Head of caudate nucleus (tissue), 42 donors: ENCODE measurements at regions not wholly inside any gene's neighbourhood (a gene's known extent, or its start where the extent isn't known, plus 50 kb on each side); places are given as distances from the start of the nearest gene placed in this dataset.
"Not testable (repeated sequence)": the region's sequence is repeated elsewhere in the genome, so short reads cannot be mapped to it uniquely, and the experiment has no call there.

Experiments used
- DNase-seq, 42 donors: peaks; one replicate each; pipeline versions ENCODE4 v3.0.0 to v3.0.0-alpha.2; 2020 to 2021; ENCODE audit warnings: mixed read lengths in 7 of 42
- intact Hi-C: fragments of 100-400 bp; cut with DNase I; formaldehyde crosslinking; loops from one replicate; pipeline ENCODE4 v1.15.0; 2022

DNA sequence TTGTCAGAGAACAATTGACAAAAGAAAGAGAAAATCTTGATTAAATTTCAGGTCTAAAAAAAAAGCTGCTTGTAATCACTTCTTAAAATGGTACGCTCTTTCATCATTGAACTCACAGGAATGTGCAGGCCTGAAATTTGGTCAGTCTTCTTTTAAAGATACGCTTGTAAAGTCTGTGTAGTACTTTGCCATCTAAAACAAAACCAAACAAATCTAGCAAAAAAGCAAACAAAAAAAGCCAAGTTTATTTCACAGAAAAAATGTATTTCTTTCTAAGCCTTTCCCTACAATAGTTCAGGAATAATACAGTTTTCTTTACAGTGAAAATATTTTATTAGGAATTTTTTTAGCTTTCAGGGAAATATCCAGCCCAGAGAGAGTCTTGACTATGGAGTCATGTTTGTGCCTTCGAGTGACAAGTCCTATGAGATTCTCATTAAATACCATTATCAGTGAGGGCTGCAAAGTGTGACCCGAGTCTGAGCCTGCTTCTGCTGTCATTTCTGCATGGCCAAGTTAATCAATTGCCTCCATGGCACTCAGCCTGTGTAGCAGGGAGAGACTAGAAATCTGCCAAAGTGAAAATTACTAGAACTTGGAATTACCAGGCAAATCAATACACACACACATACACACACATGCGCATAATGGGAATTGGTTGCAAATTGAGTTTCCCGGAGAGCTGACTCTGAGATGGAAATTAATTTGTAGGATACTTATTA is 172.6 kb downstream of the OTUD1 start:
- DNase-seq = no peak
- intact Hi-C loops = no loop called here

DNA sequence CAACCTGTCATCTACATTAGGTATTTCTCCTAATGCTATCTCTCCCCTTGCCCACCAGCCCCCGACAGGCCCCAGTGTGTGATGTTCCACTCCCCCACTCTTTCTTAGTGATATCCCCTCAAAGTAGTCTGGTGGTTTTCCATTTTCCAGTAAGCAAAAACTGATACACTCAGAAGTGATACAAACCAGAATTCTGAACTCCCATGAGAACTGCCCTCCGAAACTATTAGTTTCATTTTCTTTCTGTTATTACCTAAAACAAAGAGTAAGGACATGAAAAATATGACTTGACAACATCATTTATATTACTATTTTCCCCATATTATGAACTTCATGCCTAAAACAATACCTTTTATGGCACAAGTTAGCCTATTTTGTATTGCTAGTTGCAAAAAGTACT is 175.0 kb downstream of the OTUD1 start:
- DNase-seq = no peak
- intact Hi-C loops = no loop called here

DNA sequence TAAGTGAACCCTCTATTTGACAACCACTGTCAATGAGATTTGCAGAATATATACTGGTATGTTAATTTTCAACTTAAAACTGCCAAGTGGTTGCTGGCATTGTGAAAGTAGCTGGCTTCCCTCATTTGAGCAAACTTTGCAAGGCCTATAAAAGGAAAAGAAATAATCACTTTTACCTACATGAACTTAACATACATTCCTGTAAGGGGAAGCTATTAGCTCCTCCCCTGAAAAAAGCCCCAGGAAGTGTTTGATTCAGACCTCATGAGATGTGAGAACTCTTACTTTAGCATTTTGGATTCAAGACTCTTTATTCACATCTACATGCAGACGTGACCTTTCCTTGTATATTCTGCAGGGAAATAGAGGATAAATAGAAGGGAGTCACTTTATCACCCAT is 175.6 kb downstream of the OTUD1 start:
- intact Hi-C loops = no loop called here
- no peak for DNase-seq

DNA sequence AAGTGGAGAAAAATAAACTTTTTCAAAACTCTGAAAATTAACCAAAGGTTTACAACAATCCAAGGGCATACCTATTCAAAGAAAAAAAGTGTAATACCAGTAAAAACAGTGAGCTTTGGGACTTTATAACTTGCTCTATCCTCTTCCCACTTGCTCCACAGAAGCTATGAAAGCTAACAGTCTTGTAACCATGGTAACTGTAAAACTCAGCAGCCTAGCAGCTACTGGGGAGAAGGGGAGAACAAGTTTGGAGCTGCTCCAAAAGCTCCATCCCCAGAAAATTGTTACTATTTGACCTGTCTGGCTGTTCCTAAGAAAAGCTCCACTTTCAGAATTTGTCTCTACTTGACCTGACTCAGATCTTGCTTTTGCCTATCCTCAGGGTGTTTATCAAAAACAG is 191.5 kb downstream of the OTUD1 start:
- intact Hi-C loops = no loop called here
- peak in 5 of 42 donors; percentile 8 to 45 (median 22) for DNase-seq

DNA sequence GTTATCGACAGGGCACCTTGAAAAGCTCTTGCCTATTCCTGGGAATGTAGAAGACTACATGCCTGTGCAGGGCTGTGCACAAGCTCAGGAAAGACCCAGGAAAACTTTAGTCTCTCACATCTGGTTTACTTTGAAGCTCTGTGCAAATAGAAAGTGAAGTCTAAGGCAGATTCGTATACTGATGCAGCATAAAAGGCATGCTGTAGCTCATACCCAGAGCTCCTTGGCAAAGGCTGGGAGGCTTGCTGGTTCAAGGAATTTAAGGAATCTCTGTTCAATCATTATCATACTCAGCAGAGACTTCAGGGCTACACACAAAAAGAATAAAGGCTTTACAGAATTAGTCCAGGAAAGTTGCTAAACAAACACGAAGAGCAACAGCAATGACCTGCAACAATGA is 192.0 kb downstream of the OTUD1 start:
- intact Hi-C loops = no loop called here
- DNase-seq = no peak

DNA sequence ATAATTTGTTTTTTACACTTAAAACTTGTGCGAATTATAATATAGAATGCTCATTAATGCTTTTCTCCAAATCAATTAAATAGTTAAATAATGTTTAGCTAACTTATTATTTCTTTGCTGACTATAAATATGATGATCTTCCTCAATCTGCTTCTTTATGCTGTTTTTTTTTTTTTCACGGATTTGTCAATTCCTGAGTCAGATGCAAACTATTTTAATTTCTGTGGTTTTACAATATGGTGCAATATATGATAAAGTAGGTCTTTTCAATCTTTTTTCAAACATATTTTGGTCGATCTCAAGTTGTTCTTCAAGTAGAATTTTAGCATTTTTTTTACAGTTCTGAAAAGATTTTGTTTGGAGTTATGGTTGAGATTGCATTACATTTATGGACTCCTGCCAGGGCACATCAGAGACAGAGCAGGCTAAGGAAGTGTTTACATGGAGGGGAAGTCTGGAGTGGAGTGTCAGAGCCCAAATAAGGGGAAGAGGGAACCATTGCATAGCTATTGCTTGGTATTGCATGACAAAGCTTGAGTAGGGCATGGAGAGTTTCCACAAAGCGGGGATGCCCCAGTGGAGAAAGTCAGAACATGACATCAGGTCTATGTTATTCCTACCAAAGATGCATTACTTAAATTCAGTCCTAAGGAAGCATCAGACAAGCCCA is 204.4 kb downstream of the OTUD1 start:
- peak in 11 of 42 donors; percentile 1 to 39 (median 15) for DNase-seq

DNA sequence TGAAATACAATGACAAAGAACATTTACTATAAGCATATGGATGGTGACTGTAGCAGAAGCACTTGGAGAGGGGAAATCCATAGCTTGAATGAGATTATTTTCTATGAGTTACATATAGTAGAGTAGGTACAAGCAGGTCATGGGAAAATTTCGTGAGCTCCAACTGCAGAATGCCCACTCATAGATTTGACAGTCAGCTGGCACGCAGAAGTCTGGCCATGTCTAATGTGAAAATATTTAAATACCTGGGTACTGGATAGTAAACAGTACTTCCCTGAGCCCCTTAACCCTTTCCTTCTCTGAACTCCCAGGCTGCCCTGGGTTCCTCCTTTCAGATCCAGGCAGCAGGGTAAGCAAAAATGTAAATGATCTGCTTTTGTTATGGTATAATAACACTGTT is 209.7 kb downstream of the OTUD1 start:
- DNase-seq = no peak
- intact Hi-C loops = no loop called here

More for the DNA sequence above, 204.4 kb downstream of the OTUD1 start:
- intact Hi-C loops = no loop called here

DNA sequence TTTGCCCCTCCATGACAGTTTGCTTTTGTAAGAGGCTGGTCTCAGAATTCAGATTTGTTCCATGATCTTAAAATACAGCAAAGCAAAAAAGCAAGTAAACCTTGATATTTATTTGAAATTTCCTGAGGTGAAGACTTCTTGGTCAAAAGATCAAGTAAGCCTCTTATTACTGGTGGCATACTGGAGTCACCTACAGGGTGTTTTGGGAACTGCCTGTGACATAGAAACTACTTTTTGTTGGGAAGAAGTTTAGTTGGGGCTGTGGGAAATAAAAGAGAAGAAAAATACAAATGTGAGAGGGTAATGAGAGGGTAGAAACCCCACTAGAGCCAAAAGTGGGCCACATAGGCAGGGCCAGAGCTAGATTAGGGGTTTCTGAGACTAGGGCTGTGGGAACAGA is 217.9 kb downstream of the OTUD1 start:
- no peak for DNase-seq
- intact Hi-C loops = no loop called here

DNA sequence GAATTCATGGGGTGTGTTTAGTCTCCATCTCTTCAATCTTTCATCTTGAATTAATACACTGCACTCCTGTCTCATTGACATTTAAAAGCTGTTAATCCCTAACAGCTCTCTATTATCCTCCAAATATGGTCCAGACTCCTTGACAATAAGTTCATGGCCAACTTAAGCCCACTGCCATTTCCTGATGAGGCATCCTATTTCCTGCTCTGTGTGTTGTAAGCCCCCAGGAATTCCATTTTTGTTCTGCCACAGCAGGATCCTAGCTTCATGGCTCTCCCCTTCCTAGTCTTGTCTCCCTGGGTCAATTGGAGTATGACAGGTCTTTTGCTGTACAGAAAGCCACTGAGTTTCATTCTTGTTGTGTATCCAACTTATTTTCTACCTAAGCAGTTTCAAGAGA is 218.8 kb downstream of the OTUD1 start:
- intact Hi-C loops = no loop called here
- DNase-seq = no peak

DNA sequence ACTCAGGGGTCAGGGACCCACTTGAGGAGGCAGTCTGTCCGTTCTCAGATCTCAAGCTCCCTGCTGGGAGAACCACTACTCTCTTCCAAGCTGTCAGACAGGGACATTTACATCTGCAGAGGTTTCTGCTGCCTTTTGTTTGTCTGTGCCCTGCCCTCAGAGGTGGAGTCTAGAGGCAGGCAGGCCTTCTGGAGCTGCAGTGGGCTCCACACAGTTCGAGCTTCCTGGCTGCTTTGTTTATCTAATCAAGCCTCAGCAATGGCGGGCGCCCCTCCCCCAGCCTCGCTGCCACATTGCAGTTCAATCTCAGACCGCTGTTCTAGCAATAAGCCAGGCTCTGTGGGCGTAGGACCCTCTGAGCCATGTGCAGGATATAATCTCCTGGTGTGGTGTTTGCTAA is 233.0 kb downstream of the OTUD1 start:
- DNase-seq, intact Hi-C loops: not testable (repeated sequence)

DNA sequence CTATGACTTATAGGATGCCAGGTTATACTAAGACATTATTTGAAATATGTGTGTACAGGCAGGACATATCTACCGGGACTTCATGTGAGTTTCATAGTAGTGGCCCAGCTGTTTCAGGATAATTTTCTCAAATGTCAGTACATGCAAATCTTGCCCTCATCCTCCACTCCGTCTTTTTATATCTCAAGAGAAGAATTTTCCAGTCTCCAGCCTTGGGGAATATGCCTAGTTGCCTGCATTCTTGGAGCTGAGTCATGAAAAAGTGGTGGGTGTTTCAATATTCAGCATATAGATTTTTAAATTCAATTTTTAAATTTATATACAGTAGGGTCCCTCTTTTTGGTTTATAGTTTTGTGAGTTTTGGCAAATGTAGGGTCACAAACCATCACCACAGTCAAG is 236.7 kb downstream of the OTUD1 start:
- intact Hi-C loops = no loop called here
- peak in 3 of 42 donors; percentile 12 to 54 (median 30) for DNase-seq

DNA sequence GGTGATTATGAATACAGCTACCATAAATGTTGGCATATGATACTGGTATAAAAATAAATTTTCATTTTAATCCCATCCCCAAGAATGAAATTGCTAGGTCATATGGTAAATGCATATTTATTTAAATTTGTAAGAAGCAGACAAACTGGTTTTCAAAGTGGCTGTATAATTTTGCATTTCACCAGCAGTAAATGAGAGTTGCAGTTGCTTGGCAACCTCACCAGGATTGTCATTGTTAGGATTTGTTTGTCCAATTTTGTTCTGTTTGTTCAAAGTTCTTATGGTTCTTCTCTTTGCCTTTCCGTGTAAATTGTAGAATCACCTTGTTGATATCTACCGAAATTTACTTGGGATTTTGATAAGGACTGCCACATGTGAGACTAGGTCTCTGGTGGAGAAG is 237.4 kb downstream of the OTUD1 start:
- DNase-seq = no peak
- intact Hi-C loops = no loop called here

DNA sequence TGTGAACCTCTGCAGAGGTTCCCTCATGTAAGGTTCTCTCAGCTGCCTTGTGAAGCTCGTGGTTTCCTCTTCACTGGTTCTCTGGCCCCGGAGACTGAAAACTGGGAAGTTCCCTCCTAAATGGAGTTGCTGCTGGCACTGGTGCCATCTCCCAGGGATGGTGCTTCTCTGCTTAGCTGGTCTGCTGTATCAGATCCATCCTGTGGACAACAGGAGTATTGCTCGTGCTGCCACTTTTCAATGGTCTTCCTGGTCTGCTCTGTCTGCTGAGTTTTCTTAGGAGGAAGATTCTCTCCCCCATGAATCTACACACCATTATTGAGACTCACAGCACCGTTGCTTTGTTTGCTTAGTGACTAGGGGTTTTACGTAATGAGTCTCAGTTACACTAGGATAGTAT is 247.8 kb downstream of the OTUD1 start:
- intact Hi-C loops = no loop called here
- DNase-seq = no peak

DNA sequence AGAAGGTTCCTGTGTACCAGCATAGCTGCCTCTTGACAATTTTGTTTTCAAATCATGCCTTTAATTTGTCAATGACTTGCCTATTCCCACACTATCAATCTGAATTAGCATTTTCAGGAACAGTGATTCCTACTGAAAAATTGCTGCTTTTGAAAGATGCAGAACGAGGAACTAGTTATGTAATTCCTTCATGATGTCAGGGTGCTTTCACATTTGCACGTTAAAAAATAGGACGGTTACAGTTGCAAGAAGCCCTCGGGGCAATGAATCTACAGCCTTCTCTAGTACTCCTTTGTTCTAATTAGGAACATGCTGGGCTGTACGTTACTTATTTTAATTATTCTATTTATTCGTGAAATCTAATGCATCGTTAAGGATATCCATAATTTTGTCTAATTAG is 253.9 kb downstream of the OTUD1 start:
- intact Hi-C loops = loop anchor here (10.0 kb wide), 1 partner anchor 158 kb away; no protein-coding TSS in a partner anchor

DNA sequence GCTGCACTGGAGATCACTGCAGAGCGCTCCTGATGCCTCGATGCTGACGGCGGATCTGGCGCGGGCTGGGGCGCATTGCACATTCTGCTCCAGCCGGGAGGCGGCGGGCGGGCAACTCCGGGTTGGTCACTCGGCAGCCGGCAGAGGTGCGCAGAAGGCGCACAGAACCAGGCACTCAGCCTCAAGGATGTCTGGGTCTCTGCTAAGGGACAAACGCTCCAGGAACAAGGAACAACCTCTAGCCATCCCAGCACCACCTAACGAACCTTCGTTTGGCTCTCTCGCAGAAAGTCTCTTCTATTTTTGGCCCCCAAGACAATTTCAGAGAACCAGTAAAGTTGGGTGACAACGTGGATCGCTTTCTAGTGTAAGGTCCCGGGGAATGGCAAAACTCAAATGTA is 254.6 kb downstream of the OTUD1 start:
- peak in 37 of 42 donors; percentile 8 to 71 (median 44) for DNase-seq
- intact Hi-C loops = loop anchor here (10.0 kb wide), 1 partner anchor 159 kb away; no protein-coding TSS in a partner anchor

More for the DNA sequence above, 253.9 kb downstream of the OTUD1 start:
- no peak for DNase-seq

DNA sequence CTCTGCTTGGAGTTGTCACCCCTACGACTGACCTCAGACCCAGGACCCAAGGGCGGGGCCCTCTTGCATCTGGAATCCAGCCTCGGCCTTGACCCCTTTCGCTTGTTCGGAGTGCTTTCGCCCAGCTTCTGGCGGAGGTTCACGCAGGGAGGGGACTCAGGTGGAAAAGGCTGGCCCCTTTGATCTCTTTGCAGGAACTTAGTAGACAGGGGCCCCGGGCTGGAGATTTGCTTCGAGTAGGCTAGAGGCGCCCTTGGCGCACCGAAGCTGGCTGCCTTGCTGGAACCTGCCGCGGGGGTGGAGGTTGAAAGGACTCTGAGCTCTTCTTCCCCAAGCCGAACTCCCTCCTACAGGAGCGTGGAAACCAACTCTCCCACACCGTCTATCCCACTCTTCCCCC is 255.1 kb downstream of the OTUD1 start:
- peak in 29 of 42 donors; percentile 8 to 59 (median 33) for DNase-seq
- intact Hi-C loops = loop anchor here (10.0 kb wide), 1 partner anchor 159 kb away; no protein-coding TSS in a partner anchor

DNA sequence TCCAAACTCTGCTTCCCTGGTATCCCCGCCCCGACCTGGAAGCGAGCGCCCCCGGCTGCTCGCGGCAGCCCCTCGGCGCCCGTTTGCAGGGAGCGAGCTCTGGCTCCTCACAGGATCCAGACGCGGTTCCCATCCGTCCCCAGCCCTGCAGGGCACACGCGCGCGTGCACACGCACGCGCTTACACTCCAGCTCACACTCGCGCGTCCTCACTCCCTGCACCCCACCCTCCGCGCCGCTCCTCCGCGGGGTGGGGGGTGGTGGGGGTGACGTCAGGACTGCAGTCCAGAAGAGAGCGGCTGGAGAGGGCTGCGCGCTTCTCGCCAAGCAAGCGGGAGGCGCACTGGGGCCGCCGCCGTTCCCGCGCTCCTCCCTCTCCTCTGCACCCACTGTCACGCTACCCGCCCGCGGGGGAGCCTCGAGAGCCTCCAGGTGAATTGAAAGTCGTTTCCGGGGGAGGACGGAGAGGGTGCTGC is 255.6 kb downstream of the OTUD1 start:
- intact Hi-C loops = loop anchor here (10.0 kb wide), 1 partner anchor 160 kb away; no protein-coding TSS in a partner anchor

DNA sequence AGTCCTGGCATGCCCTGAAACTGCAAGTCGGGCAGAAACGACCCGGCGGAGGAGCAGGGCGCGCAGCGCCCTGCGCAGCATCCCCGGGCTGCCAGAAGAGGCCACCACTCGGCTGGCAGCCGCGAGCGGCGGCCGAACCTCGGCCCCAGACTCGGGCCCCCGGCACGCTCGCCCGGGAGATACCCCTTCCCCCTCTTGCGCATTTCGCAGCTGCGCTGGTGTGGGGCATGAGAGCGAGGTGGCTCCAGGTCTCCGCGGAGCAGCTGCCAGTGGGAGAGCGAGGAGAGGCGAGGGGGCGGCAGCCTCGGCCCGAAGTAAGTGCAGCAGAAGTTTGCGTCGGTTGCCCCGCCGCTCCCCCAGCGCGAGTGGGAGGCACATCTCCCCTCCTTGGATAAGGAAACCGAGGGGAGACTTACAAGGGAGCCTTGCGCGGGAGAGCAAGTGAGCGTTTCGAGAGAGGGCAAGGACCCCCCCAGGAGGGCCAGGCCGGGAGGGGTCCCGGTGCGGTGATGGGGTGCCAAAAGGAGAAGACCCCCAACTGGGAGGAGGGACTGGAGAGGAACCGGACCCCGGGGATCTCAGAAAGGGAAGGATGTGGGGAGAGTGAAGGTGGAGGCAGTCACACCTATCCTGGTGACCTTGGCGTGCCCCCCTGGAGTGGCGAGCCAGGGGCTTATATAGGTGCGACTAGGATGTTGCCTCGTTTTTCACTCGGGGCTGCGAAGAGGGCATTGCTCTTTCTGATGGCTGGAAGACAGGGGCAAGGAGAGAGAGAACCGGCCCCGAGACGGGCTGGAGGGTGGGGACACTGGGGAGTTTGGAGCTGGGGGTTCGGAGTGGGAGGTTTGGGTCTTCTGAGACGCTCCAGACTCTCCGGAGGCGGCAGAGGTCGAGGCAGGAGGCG is 256.3 kb downstream of the OTUD1 start:
- DNase-seq = peak in 20 of 42 donors; percentile 8 to 55 (median 36)
- intact Hi-C loops = loop anchor here (10.0 kb wide), 1 partner anchor 160 kb away; no protein-coding TSS in a partner anchor

More for the DNA sequence above, 255.6 kb downstream of the OTUD1 start:
- peak in 41 of 42 donors; percentile 17 to 83 (median 61) for DNase-seq

DNA sequence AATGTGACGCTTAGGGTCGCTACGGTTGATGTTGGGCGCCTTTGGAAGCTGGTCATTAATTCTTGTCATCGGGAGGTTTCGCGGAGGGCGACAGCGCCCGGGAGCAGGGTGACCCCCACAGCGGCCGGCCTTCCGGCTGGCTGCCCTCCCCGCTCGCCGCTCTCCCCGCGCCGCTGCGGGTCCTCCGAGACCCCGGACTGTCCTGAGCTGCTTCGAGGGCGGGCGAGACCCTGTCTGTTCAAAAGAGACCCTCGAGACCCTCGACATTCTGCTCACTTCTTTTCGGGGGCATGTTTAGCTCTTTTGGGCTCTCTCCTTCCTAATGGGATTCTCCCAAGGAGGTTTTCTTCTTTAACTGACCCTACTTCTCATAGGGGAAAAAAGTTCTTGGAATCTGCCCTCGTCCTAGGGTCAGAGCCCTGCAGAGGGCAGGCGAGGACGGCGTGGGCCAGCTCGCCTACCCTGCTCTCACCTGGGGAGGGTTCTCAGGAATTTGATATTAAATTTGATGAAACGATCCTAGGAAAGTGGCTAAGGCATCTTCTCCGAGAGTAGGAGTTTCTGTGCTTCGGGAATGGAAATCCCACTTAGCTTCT is 257.0 kb downstream of the OTUD1 start:
- intact Hi-C loops = loop anchor here (10.0 kb wide), 1 partner anchor 161 kb away; no protein-coding TSS in a partner anchor
- DNase-seq = no peak
